ENCODE measurements at regions not wholly inside any gene's neighbourhood (a gene's known extent, or its start where the extent isn't known, plus 50 kb on each side); places are given as distances from the start of the nearest gene placed in this dataset.

DNA sequence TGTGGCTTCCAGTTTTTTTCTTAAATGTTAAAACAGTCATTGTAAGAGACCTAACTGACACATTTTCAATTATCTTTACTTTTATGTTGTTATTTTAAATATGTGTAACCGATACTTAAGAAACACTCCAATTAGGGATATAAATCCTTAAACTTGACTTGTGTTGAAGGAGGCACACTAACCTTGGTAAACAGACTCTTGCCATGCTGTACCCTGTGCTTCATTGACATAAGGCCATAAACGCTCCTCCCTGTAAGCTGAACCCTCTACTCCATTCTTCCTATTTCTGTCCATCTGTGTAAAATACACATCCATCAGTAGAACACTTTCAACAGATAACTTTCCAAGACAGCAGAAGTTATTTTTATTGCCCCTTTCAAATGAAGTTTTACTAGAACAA, 780.5 kb upstream of the FAM98A start:
- intact Hi-C loops (cut with DNase I), result no loop called here
- no peaks in the 10 kb centered on the region for H3K9me3 ChIP-seq
- no peak for DNase-seq
- ATAC-seq, result no peak
- no peaks in the 10 kb centered on the region for H3K27me3 ChIP-seq
- no peaks in the 10 kb centered on the region for H3K36me3 ChIP-seq (replicated peaks in 1 of 2; ENCODE audit: insufficient read depth in 1 of 2, low read depth in 2 of 2)
- H3K4me1 ChIP-seq, result no peaks in the 10 kb centered on the region
- no peak for TF ChIP-seq POLR2A (IDR thresholded peaks at IDR 0.05)
- TF ChIP-seq, protein P1, sequence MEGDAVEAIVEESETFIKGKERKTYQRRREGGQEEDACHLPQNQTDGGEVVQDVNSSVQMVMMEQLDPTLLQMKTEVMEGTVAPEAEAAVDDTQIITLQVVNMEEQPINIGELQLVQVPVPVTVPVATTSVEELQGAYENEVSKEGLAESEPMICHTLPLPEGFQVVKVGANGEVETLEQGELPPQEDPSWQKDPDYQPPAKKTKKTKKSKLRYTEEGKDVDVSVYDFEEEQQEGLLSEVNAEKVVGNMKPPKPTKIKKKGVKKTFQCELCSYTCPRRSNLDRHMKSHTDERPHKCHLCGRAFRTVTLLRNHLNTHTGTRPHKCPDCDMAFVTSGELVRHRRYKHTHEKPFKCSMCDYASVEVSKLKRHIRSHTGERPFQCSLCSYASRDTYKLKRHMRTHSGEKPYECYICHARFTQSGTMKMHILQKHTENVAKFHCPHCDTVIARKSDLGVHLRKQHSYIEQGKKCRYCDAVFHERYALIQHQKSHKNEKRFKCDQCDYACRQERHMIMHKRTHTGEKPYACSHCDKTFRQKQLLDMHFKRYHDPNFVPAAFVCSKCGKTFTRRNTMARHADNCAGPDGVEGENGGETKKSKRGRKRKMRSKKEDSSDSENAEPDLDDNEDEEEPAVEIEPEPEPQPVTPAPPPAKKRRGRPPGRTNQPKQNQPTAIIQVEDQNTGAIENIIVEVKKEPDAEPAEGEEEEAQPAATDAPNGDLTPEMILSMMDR (IDR thresholded peaks at IDR 0.05), result no peak
- WGBS, 2 donors, result 64 to 73% methylated on average over 2 of the region's 2 CpGs
- H3K4me3 ChIP-seq, result no peak overlapping the region
- no peak overlapping the region for H3K27ac ChIP-seq

DNA sequence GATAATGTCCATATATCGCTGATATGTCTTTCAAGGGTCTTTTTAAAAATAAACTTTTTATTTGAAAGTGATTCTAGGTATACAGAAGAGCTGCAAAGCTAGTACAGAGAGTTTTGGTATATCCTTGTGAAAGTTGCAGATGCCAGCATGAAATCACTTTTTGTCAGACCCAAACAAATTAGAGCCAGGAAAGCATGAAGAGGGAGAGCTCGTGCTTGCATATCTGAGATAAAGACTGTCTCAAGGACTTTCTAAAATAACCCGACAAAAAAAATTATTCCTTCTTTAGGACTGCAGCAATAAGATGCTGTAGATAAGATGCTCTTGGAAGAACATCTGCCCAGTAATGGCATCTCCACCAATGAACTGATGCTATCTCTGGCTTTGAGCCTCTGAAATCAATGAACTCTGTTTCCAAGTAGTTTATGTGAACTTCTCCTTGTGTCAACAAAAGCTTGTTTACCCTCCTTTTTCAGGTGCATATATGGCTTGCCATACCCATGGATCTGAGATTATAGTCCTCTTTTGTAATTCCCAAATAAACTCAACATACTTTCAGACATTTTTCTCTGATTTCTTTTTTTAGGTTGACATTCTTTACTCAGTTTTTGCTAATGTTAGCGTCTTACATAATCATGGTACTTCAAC, 774.6 kb upstream of the FAM98A start:
- no peaks in the 10 kb centered on the region for H3K27me3 ChIP-seq
- ATAC-seq, result no peak
- peaks cover 8% of the 10 kb centered on the region for H3K4me1 ChIP-seq
- H3K4me3 ChIP-seq, result no peak overlapping the region
- intact Hi-C loops (cut with DNase I), result no loop called here
- no peak for TF ChIP-seq POLR2A (IDR thresholded peaks at IDR 0.05)
- TF ChIP-seq, protein P1 (IDR thresholded peaks at IDR 0.05), result no peak
- no peaks in the 10 kb centered on the region for H3K36me3 ChIP-seq (replicated peaks in 1 of 2; ENCODE audit: insufficient read depth in 1 of 2, low read depth in 2 of 2)
- H3K27ac ChIP-seq, result no peak overlapping the region
- H3K9me3 ChIP-seq, result no peaks in the 10 kb centered on the region
- WGBS, 2 donors, result 22 to 33% methylated on average over 4 of the region's 4 CpGs
- DNase-seq, result no peak

DNA sequence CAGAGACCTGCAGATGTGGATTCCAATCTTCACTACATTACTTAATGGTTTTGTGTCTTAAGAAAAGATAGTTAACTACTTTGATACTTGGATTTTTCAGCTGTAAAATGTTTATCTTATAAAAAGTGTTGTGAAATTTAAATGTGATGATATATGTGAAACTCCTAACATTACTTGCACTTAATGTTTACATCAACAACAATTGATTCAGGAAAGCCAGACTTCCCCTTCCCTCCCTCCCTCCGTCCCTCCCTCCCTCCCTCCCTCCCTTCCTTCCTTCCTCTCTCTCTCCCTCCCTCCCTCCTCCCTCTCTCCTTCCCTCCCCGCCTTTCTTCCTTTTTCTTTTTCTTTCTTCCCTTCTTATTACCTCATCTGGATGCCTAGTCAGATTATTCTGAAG, 773.9 kb upstream of the FAM98A start:
- ATAC-seq (no peak), DNase-seq (no peak)
- intact Hi-C loops (cut with DNase I), result no loop called here
- WGBS, 2 donors, result 66% methylated on average over 2 of the region's 2 CpGs
- Histone ChIP-seq H3K27ac (no peak overlapping the region), H3K4me3 (no peak overlapping the region), H3K9me3 (no peaks in the 10 kb centered on the region), H3K4me1 (peaks cover 8% of the 10 kb centered on the region), H3K27me3 (no peaks in the 10 kb centered on the region), H3K36me3 (replicated peaks in 1 of 2; ENCODE audit: insufficient read depth in 1 of 2, low read depth in 2 of 2) (no peaks in the 10 kb centered on the region)
- TF ChIP-seq, protein P1 (IDR thresholded peaks at IDR 0.05), result no peak
- TF ChIP-seq POLR2A (IDR thresholded peaks at IDR 0.05), result no peak

DNA sequence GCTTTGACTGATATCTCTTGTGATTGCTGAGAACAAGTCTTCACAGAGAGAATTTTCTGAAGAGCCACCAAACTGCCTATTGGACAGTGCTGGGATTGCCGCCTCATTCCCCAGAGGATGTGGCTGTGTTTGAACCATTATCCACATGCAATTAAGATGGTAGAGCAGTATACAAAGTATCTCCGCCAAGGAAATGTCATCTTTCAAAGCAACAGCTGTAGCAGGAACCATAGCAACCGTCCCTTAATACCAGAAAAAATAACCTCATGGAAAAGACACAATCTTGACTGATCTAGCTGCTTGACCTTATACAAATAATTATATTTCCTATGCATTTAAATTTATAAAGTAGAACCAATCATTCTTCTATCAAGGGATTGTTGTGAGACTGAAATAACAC, 772.6 kb upstream of the FAM98A start:
- 86 to 87% methylated on average over 3 of the region's 3 CpGs for WGBS, 2 donors
- intact Hi-C loops (cut with DNase I), result no loop called here
- TF ChIP-seq POLR2A (IDR thresholded peaks at IDR 0.05), result no peak
- TF ChIP-seq, protein P1 (IDR thresholded peaks at IDR 0.05), result no peak
- ATAC-seq (no peak), DNase-seq (no peak)
- peaks cover 12% of the 10 kb centered on the region for H3K4me1 ChIP-seq
- no peak overlapping the region for H3K27ac ChIP-seq
- H3K4me3 ChIP-seq, result no peak overlapping the region
- no peaks in the 10 kb centered on the region for H3K27me3 ChIP-seq
- H3K36me3 ChIP-seq (replicated peaks in 1 of 2; ENCODE audit: insufficient read depth in 1 of 2, low read depth in 2 of 2), result no peaks in the 10 kb centered on the region
- no peaks in the 10 kb centered on the region for H3K9me3 ChIP-seq

DNA sequence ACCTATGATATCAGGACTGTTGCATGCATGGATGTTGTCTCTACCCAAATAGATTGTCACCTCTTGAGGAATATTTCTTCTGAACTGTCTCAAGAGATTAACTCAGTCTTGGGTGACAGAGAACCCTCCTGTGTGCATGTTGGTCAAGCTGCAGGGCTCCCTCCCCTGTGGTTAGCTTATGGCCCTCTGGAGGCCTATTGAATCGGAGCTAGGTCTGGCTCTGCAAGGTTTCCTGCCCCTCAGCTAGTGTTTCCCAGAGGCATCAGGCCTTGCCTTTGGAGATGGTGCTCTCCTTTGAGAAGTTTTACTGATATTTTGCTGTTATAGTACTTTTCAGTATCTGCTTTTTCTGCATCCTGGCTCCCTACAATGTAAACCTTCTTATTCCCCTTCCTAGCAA, 769.2 kb upstream of the FAM98A start:
- Histone ChIP-seq H3K27ac (no peak overlapping the region), H3K36me3 (replicated peaks in 1 of 2; ENCODE audit: insufficient read depth in 1 of 2, low read depth in 2 of 2) (no peaks in the 10 kb centered on the region), H3K27me3 (no peaks in the 10 kb centered on the region), H3K4me1 (peaks cover 20% of the 10 kb centered on the region), H3K9me3 (no peaks in the 10 kb centered on the region), H3K4me3 (no peak overlapping the region)
- ATAC-seq, result no peak
- WGBS, 2 donors, result 86 to 100% methylated on average over 1 of the region's 1 CpG
- no peak for TF ChIP-seq POLR2A (IDR thresholded peaks at IDR 0.05)
- TF ChIP-seq, protein P1 (IDR thresholded peaks at IDR 0.05), result no peak
- DNase-seq, result no peak
- intact Hi-C loops (cut with DNase I), result no loop called here
